ENCODE measurements at regions not wholly inside any gene's neighbourhood (a gene's known extent, or its start where the extent isn't known, plus 50 kb on each side); places are given as distances from the start of the nearest gene placed in this dataset.

DNA sequence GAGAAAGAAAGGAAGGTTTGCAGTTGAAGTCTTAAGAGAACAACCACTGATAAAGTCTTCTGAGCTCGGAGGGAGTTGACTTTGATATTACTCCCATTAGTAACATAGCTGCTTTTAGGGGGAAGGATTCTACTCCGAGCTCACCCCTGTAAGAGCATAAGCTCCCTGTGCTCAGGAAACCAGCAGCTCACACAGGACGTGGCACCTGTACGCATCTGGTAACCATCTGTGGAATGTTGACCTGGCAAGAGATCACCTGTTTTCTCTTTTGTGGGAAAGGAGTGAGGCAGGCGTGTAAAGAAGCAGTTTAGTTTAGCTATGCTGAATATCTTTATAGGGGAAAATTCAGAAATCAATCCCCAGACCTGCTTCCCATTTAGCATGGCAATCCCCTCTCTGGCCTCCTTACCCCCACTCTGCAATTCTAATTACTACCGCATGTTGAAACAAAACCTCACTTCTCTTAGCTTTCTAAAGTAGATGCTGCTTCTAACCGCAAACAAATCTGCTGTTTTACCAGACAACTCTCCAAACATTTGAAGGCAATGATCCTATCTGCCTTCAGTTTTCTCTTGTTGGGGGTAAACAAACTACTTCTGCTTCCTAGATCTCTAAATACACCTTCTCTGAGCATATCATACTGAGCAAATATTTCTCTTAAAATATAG is 121.8 kb upstream of the KCNK1 start:
- Mint-ChIP-seq H3K4me3 (ENCODE audit: unreplicated experiment) (no peak overlapping the region), H3K27me3 (ENCODE audit: unreplicated experiment) (peaks cover 4% of the 10 kb centered on the region), H3K4me1 (ENCODE audit: low read depth, unreplicated experiment) (peaks cover 7% of the 10 kb centered on the region), H3K9me3 (ENCODE audit: unreplicated experiment) (no peaks in the 10 kb centered on the region), H3K27ac (ENCODE audit: unreplicated experiment) (no peak overlapping the region), H3K36me3 (ENCODE audit: unreplicated experiment) (peaks cover 11% of the 10 kb centered on the region)
- no peak for DNase-seq
- TF ChIP-seq, protein P1, sequence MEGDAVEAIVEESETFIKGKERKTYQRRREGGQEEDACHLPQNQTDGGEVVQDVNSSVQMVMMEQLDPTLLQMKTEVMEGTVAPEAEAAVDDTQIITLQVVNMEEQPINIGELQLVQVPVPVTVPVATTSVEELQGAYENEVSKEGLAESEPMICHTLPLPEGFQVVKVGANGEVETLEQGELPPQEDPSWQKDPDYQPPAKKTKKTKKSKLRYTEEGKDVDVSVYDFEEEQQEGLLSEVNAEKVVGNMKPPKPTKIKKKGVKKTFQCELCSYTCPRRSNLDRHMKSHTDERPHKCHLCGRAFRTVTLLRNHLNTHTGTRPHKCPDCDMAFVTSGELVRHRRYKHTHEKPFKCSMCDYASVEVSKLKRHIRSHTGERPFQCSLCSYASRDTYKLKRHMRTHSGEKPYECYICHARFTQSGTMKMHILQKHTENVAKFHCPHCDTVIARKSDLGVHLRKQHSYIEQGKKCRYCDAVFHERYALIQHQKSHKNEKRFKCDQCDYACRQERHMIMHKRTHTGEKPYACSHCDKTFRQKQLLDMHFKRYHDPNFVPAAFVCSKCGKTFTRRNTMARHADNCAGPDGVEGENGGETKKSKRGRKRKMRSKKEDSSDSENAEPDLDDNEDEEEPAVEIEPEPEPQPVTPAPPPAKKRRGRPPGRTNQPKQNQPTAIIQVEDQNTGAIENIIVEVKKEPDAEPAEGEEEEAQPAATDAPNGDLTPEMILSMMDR (IDR thresholded peaks at IDR 0.05; ENCODE audit: partially characterized antibody, unreplicated experiment), result no peak

DNA sequence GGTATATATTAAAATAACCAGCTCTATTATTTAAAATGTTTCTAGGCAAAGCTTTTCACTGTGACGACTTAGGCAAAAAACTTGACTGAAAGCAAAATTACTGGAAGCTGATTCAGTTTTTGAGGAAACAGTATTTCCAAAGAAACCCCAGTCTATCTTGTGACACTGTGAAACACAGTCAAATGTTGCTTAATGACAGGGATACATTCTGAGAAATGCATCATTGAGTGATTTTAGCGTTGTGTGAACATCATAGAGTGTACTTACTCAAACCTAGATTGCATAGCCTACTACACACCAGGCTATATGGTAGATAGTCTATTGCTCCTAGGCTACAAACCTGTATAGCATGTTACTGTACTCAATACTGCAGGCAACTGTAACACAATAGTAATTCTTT is 116.9 kb upstream of the KCNK1 start:
- no peaks in the 10 kb centered on the region for H3K4me1 Mint-ChIP-seq (ENCODE audit: low read depth, unreplicated experiment)
- TF ChIP-seq, protein P1 (IDR thresholded peaks at IDR 0.05; ENCODE audit: partially characterized antibody, unreplicated experiment), result no peak
- H3K36me3 Mint-ChIP-seq (ENCODE audit: unreplicated experiment), result no peaks in the 10 kb centered on the region
- no peak overlapping the region for H3K4me3 Mint-ChIP-seq (ENCODE audit: unreplicated experiment)
- H3K9me3 Mint-ChIP-seq (ENCODE audit: unreplicated experiment), result no peaks in the 10 kb centered on the region
- peaks cover 1% of the 10 kb centered on the region for H3K27me3 Mint-ChIP-seq (ENCODE audit: unreplicated experiment)
- H3K27ac Mint-ChIP-seq (ENCODE audit: unreplicated experiment), result no peak overlapping the region
- no peak for DNase-seq

DNA sequence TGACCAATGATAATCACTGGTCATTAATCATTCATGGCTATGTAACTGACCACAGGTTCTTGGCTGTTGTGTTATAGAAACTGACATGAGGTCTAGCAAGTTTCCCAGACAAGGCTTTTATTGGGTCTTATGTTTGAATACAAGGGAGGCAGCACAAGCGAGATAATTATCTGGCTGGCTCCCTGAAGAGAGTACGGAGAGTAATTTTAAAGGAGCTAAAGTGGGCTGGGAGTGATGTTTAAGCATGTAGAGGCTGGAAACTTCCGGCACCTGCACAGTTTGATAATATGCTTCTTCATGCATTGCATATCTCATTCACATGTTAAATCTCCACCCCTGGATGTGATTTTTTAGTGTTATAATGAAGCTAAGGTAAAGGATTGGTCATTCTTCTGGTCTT is 116.2 kb upstream of the KCNK1 start:
- no peaks in the 10 kb centered on the region for H3K36me3 Mint-ChIP-seq (ENCODE audit: unreplicated experiment)
- H3K4me1 Mint-ChIP-seq (ENCODE audit: low read depth, unreplicated experiment), result no peaks in the 10 kb centered on the region
- TF ChIP-seq, protein P1 (IDR thresholded peaks at IDR 0.05; ENCODE audit: partially characterized antibody, unreplicated experiment), result no peak
- no peak for DNase-seq
- H3K9me3 Mint-ChIP-seq (ENCODE audit: unreplicated experiment), result no peaks in the 10 kb centered on the region
- no peak overlapping the region for H3K27ac Mint-ChIP-seq (ENCODE audit: unreplicated experiment)
- no peak overlapping the region for H3K4me3 Mint-ChIP-seq (ENCODE audit: unreplicated experiment)
- peaks cover 1% of the 10 kb centered on the region for H3K27me3 Mint-ChIP-seq (ENCODE audit: unreplicated experiment)

DNA sequence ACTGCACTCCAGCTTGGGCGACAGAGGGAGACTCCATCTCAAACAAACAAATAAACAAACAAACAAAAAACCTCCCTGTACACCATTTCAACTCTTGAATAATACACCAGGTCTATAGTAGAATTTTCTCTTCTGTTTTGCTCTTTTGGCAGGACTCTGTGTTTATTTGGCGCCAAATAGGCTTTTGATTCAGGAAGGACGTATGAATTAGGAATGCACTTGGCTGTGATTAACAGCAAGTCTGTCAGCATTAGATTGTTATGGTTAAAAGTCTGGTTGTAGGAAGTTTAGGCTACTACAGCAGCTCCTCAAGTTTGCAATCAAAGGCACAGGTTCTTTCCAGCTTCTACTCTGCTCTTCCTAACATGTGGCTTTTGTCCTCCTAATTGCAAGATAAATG is 113.8 kb upstream of the KCNK1 start:
- no peak for DNase-seq
- peaks cover 1% of the 10 kb centered on the region for H3K27me3 Mint-ChIP-seq (ENCODE audit: unreplicated experiment)
- peaks cover 3% of the 10 kb centered on the region for H3K4me1 Mint-ChIP-seq (ENCODE audit: low read depth, unreplicated experiment)
- H3K36me3 Mint-ChIP-seq (ENCODE audit: unreplicated experiment), result no peaks in the 10 kb centered on the region
- no peak overlapping the region for H3K27ac Mint-ChIP-seq (ENCODE audit: unreplicated experiment)
- TF ChIP-seq, protein P1 (IDR thresholded peaks at IDR 0.05; ENCODE audit: partially characterized antibody, unreplicated experiment), result no peak
- no peaks in the 10 kb centered on the region for H3K9me3 Mint-ChIP-seq (ENCODE audit: unreplicated experiment)
- H3K4me3 Mint-ChIP-seq (ENCODE audit: unreplicated experiment), result no peak overlapping the region

DNA sequence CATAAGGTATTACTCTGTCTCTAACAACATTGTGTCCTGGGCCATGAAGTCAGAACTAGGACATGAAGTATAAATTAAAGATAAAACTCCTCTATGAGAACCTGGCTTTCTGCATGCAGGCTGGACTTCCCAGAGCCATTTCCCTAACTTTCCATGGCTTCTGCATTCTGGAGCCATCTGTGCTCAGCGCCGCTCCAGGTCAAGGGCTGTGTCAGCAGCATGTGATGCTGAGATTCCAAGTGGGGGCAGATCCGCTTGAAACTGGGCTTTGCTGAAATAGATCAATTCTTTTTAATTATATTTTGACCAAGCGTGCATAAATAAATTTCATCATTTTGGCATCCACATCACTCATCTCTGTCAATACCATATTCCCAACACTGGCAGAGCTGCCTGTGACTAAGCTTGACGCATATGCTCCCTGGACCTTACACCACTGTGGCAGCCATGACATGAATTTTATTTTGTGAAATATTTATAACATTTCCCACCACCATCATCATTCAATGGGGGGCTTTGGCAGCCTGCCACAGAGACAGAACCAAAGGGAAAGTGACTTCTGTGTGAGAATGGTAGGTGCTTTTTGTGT is 110.4 kb upstream of the KCNK1 start:
- Mint-ChIP-seq H3K36me3 (ENCODE audit: unreplicated experiment) (no peaks in the 10 kb centered on the region), H3K4me1 (ENCODE audit: low read depth, unreplicated experiment) (peaks cover 3% of the 10 kb centered on the region), H3K4me3 (ENCODE audit: unreplicated experiment) (no peak overlapping the region), H3K27ac (ENCODE audit: unreplicated experiment) (no peak overlapping the region), H3K27me3 (ENCODE audit: unreplicated experiment) (no peaks in the 10 kb centered on the region), H3K9me3 (ENCODE audit: unreplicated experiment) (no peaks in the 10 kb centered on the region)
- no peak for DNase-seq
- TF ChIP-seq, protein P1 (IDR thresholded peaks at IDR 0.05; ENCODE audit: partially characterized antibody, unreplicated experiment), result no peak

Data from glutamatergic neuron (in vitro differentiated cells).